ENCODE measurements at regions not wholly inside any gene's neighbourhood (a gene's known extent, or its start where the extent isn't known, plus 50 kb on each side); places are given as distances from the start of the nearest gene placed in this dataset.
A peak's percentile ranks its signal among the peaks of the same experiment; 100 is the strongest.

DNA sequence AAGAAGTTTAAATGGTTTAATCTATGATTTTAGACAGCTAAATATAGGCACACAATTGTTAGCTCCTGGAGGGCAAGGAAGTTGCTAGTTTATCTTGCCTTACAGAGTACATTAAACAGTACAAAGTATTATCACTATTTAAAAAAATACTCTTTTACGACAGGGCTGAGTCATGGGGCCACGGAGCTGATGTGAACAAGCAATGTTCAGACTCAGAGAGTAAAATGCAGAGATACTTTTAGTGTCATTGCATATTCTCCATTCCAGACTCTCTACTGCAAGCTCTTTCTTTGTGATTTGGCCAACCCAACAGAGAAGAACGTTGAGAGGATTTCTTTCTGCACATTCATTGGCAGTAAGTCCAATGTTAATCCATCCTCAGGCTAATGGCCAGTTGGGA lies 352.4 kb downstream of the SPRY2 start:
- H2AFZ ChIP-seq (replicated peaks; ENCODE audit: low read length, poor library complexity): no peak overlapping the region
- no peak overlapping the region for H3K27ac ChIP-seq (ENCODE audit: insufficient read depth, low read length)
- ATAC-seq (ENCODE audit: low read depth) (peak; percentile 86), DNase-seq (peak; percentile 83)
- intact Hi-C loops (cut with micrococcal nuclease): no loop called here
- H4K8ac ChIP-seq (ENCODE audit: low read depth in 2 of 2, low read length in 2 of 2): peak overlapping the region in 1 of 2 experiments; percentile 61; a peak in 2 of 4 replicates
- no peaks in the 10 kb centered on the region for H4K20me1 ChIP-seq (ENCODE audit: insufficient read depth, low read length)
- ChIA-PET POLR2A (ENCODE audit: unreplicated experiment) (no interaction called here), CTCF (interaction anchor here (0.6 to 1.2 kb wide), 3 partner anchors 14 to 426 kb away, joined by 3 to 4 read pairs (median 4); no protein-coding TSS in a partner anchor)
- H2BK15ac ChIP-seq (ENCODE audit: low read depth, low read length): 0 out of 3 replicates have a peak overlapping the region, but pooled peaks have one; percentile 10
- in situ Hi-C loops (cut with MboI; ENCODE audit: low sequenced_read_pairs): no loop called here
- H3K14ac ChIP-seq (replicated peaks; ENCODE audit: low read depth, low read length): no peak overlapping the region
- no peak overlapping the region for H3K9ac ChIP-seq (ENCODE audit: low read depth, low read length)
- H2AK5ac ChIP-seq (ENCODE audit: low read depth, low read length): no peak overlapping the region
- no peak overlapping the region for H3K23ac ChIP-seq (ENCODE audit: low read depth, low read length)
- no peaks in the 10 kb centered on the region; the same call in 1 of the 2 replicates for H3K9me1 ChIP-seq (ENCODE audit: insufficient read depth, low read length)
- H2BK5ac ChIP-seq (ENCODE audit: low read depth, low read length, poor library complexity, severe bottlenecking): peak overlapping the region; percentile 91
- no peak overlapping the region for H4K5ac ChIP-seq (ENCODE audit: low read depth, low read length)
- no peak overlapping the region; the same call in 1 of the 2 replicates for H3K18ac ChIP-seq (ENCODE audit: low read depth, low read length)
- no peaks in the 10 kb centered on the region for H3K27me3 ChIP-seq (ENCODE audit: control insufficient read depth, insufficient read depth, low read length)
- WGBS, 2 experiments (ENCODE audit: extremely low coverage in 2 of 2, insufficient read length in 1 of 2): 0% methylated on average over 2 of the region's 3 CpGs; no CpG with 5 or more reads in 1 of the 2 experiments
- dilution Hi-C loops (cut with HindIII; ENCODE audit: low sequenced_read_pairs, unreplicated experiment): no loop called here
- peak overlapping the region; percentile 74 for H2BK120ac ChIP-seq (ENCODE audit: low read depth, low read length)
- no peak overlapping the region for H3K56ac ChIP-seq (ENCODE audit: extremely low read depth, insufficient read depth, low read length)
- no peak overlapping the region for H3K4me3 ChIP-seq (ENCODE audit: insufficient read depth, low read depth, low read length)
- peak overlapping the region; percentile 19; the same call in 1 of the 2 replicates for H3K4ac ChIP-seq (ENCODE audit: low read depth, low read length)
- H3K9me3 ChIP-seq (ENCODE audit: control insufficient read depth, insufficient read depth, low read length): no peaks in the 10 kb centered on the region
- no peak overlapping the region for H3K4me2 ChIP-seq (ENCODE audit: low read depth, low read length)
- no peaks in the 10 kb centered on the region; a peak in 1 of 4 replicates for H3K79me1 ChIP-seq (ENCODE audit: low read depth in 1 of 2, low read length in 2 of 2)
- BruUV-seq (replicated peaks): no TSS peak
- TF ChIP-seq, protein P1, sequence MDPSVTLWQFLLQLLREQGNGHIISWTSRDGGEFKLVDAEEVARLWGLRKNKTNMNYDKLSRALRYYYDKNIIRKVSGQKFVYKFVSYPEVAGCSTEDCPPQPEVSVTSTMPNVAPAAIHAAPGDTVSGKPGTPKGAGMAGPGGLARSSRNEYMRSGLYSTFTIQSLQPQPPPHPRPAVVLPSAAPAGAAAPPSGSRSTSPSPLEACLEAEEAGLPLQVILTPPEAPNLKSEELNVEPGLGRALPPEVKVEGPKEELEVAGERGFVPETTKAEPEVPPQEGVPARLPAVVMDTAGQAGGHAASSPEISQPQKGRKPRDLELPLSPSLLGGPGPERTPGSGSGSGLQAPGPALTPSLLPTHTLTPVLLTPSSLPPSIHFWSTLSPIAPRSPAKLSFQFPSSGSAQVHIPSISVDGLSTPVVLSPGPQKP (IDR thresholded peaks at IDR 0.05; ENCODE audit: borderline replicate concordance, low read depth, low read length): no peak
- peak; percentile 45; the same call in 1 of the 2 replicates for TF ChIP-seq FOS (IDR thresholded peaks at IDR 0.05; ENCODE audit: low read depth, low read length)
- TF ChIP-seq POLR2A (IDR thresholded peaks at IDR 0.05; ENCODE audit: low read depth, low read length): no peak
- no peak for TF ChIP-seq RAD21 (IDR thresholded peaks at IDR 0.05; ENCODE audit: low read length)
- TF ChIP-seq MXI1 (IDR thresholded peaks at IDR 0.05; ENCODE audit: borderline replicate concordance, low read depth, low read length): no peak
- peak; percentile 28; the same call in 1 of the 2 replicates for TF ChIP-seq NFE2L2 (IDR thresholded peaks at IDR 0.05; ENCODE audit: low read depth, low read length)
- no peak for TF ChIP-seq CHD1 (IDR thresholded peaks at IDR 0.05; ENCODE audit: low read depth, low read length)
- H3K4me1 ChIP-seq (ENCODE audit: control insufficient read depth, insufficient read depth, low read length): peaks cover 8% of the 10 kb centered on the region; the same call in 1 of the 2 replicates
- H4K91ac ChIP-seq (ENCODE audit: insufficient read depth, low read depth, low read length): peak overlapping the region; percentile 73; the same call in 1 of the 2 replicates
- H2AK9ac ChIP-seq (replicated peaks; ENCODE audit: low read depth, low read length, poor library complexity): no peak overlapping the region
- no peaks in the 10 kb centered on the region for H3K36me3 ChIP-seq (ENCODE audit: control insufficient read depth, insufficient read depth, low read length)
- H2BK20ac ChIP-seq (ENCODE audit: low read depth, low read length): peak overlapping the region; percentile 64; the same call in 1 of the 2 replicates

Measured in IMR-90 (cell line).